NT2/D1 (cell line): ENCODE measurements at regions not wholly inside any gene's neighbourhood (a gene's known extent, or its start where the extent isn't known, plus 50 kb on each side); places are given as distances from the start of the nearest gene placed in this dataset.

ENCODE experiments used
- DNase-seq: peaks from one replicate; pipeline ENCODE4 v3.0.0-alpha.2; 2011; ENCODE audit warnings: low read depth, low spot score
- H3K27me3 ChIP-seq: 2 replicates; pipeline ENCODE4 v1.6.0; 2011; ENCODE audit warnings: mild to moderate bottlenecking; ENCODE audit not compliant: insufficient read length, insufficient read depth
- H3K36me3 ChIP-seq: 2 replicates; pipeline ENCODE4 v1.6.1; 2011; ENCODE audit warnings: mild to moderate bottlenecking, low read length, mixed read lengths; ENCODE audit not compliant: insufficient read depth, insufficient read length
- H3K4me1 ChIP-seq: 2 replicates; pipeline ENCODE4 v1.5.1; 2011; ENCODE audit not compliant: insufficient read depth, insufficient read length
- H3K4me3 ChIP-seq: 2 replicates; pipeline ENCODE4 v1.5.1; 2011; ENCODE audit warnings: low read depth; ENCODE audit not compliant: insufficient read length
- H3K9ac ChIP-seq: 2 replicates; pipeline ENCODE4 v1.6.0; 2011; ENCODE audit warnings: low read depth; ENCODE audit not compliant: insufficient read length
- H3K9me3 ChIP-seq: 2 replicates; pipeline ENCODE4 v1.5.1; 2011; ENCODE audit warnings: mild to moderate bottlenecking, low read length; ENCODE audit not compliant: insufficient read depth
- SUZ12 ChIP-seq: IDR thresholded peaks from 2 replicates; pipeline ENCODE4 v1.6.1; 2011; ENCODE audit not compliant: insufficient read length, insufficient read depth; ENCODE audit errors: extremely low read depth
- YY1 ChIP-seq: IDR thresholded peaks from 2 replicates; pipeline ENCODE4 v1.6.1; 2011; ENCODE audit not compliant: insufficient read length, insufficient read depth
- ZNF274 ChIP-seq: IDR thresholded peaks from 2 replicates; pipeline ENCODE4 v1.6.1; 2011; ENCODE audit warnings: mild to moderate bottlenecking, low read depth, low read length

- H3K27me3 ChIP-seq, result no peaks in the 10 kb centered on the region
- no peak for DNase-seq
- H3K9me3 ChIP-seq, result no peaks in the 10 kb centered on the region
- H3K36me3 ChIP-seq, result no peaks in the 10 kb centered on the region
- H3K4me3 ChIP-seq, result no peak overlapping the region
- TF ChIP-seq ZNF274, result no peak
- TF ChIP-seq YY1, result no peak
- TF ChIP-seq SUZ12, result no peak
- no peak overlapping the region for H3K9ac ChIP-seq
- no peaks in the 10 kb centered on the region for H3K4me1 ChIP-seq
These were observed 310.0 kb downstream of the CNTN3 start for GRCh38 chr3:74304424-74304823.

- no peak for TF ChIP-seq ZNF274
- no peak for TF ChIP-seq SUZ12
- TF ChIP-seq YY1, result no peak
- Histone ChIP-seq H3K4me3 (no peak overlapping the region), H3K27me3 (no peaks in the 10 kb centered on the region), H3K9me3 (no peaks in the 10 kb centered on the region), H3K4me1 (no peaks in the 10 kb centered on the region), H3K9ac (no peak overlapping the region), H3K36me3 (no peaks in the 10 kb centered on the region)
- no peak for DNase-seq
These were observed 310.7 kb downstream of the CNTN3 start for GRCh38 chr3:74303711-74304110.

- DNase-seq, result no peak
These were observed 311.5 kb downstream of the CNTN3 start for GRCh38 chr3:74302969-74303368.

GRCh38 chr3:74302281-74302680, 312.2 kb downstream of the CNTN3 start:
- no peaks in the 10 kb centered on the region for H3K27me3 ChIP-seq
- no peak overlapping the region for H3K4me3 ChIP-seq
- no peak for DNase-seq
- H3K9ac ChIP-seq, result no peak overlapping the region
- TF ChIP-seq ZNF274 (no peak), SUZ12 (no peak), YY1 (no peak)
- H3K36me3 ChIP-seq, result no peaks in the 10 kb centered on the region
- no peaks in the 10 kb centered on the region for H3K9me3 ChIP-seq
- no peaks in the 10 kb centered on the region for H3K4me1 ChIP-seq

More at GRCh38 chr3:74302969-74303368, 311.5 kb downstream of the CNTN3 start:
- Histone ChIP-seq H3K27me3 (no peaks in the 10 kb centered on the region), H3K9me3 (no peaks in the 10 kb centered on the region), H3K4me1 (no peaks in the 10 kb centered on the region), H3K4me3 (no peak overlapping the region), H3K36me3 (no peaks in the 10 kb centered on the region), H3K9ac (no peak overlapping the region)
- TF ChIP-seq YY1 (no peak), SUZ12 (no peak), ZNF274 (no peak)

- DNase-seq, result no peak
- TF ChIP-seq SUZ12 (no peak), ZNF274 (no peak), YY1 (no peak)
These were observed 313.4 kb downstream of the CNTN3 start for GRCh38 chr3:74301056-74301455.

GRCh38 chr3:74295479-74295878, 319.0 kb downstream of the CNTN3 start:
- no peaks in the 10 kb centered on the region for H3K27me3 ChIP-seq
- TF ChIP-seq YY1 (no peak), ZNF274 (no peak), SUZ12 (no peak)
- no peaks in the 10 kb centered on the region for H3K36me3 ChIP-seq
- H3K4me3 ChIP-seq, result no peak overlapping the region
- H3K4me1 ChIP-seq, result no peaks in the 10 kb centered on the region
- no peak overlapping the region for H3K9ac ChIP-seq
- no peak for DNase-seq
- H3K9me3 ChIP-seq, result no peaks in the 10 kb centered on the region

More at GRCh38 chr3:74301056-74301455, 313.4 kb downstream of the CNTN3 start:
- H3K9me3 ChIP-seq, result no peaks in the 10 kb centered on the region
- H3K27me3 ChIP-seq, result no peaks in the 10 kb centered on the region
- H3K4me3 ChIP-seq, result no peak overlapping the region
- no peaks in the 10 kb centered on the region for H3K4me1 ChIP-seq
- no peaks in the 10 kb centered on the region for H3K36me3 ChIP-seq
- H3K9ac ChIP-seq, result no peak overlapping the region

- no peak for DNase-seq
- no peaks in the 10 kb centered on the region for H3K36me3 ChIP-seq
- no peak for TF ChIP-seq ZNF274
- no peak for TF ChIP-seq YY1
- no peak for TF ChIP-seq SUZ12
- no peak overlapping the region for H3K4me3 ChIP-seq
- no peaks in the 10 kb centered on the region for H3K4me1 ChIP-seq
- no peaks in the 10 kb centered on the region for H3K27me3 ChIP-seq
- no peaks in the 10 kb centered on the region for H3K9me3 ChIP-seq
- no peak overlapping the region for H3K9ac ChIP-seq
These were observed 325.7 kb downstream of the CNTN3 start for GRCh38 chr3:74288761-74289160.

GRCh38 chr3:74287557-74287956, 326.9 kb downstream of the CNTN3 start:
- no peak overlapping the region for H3K9ac ChIP-seq
- no peaks in the 10 kb centered on the region for H3K9me3 ChIP-seq
- no peak overlapping the region for H3K4me3 ChIP-seq
- H3K4me1 ChIP-seq, result no peaks in the 10 kb centered on the region
- H3K27me3 ChIP-seq, result no peaks in the 10 kb centered on the region
- TF ChIP-seq ZNF274 (no peak), SUZ12 (no peak), YY1 (no peak)
- H3K36me3 ChIP-seq, result no peaks in the 10 kb centered on the region
- no peak for DNase-seq
